ENCODE measurements at regions not wholly inside any gene's neighbourhood (a gene's known extent, or its start where the extent isn't known, plus 50 kb on each side); places are given as distances from the start of the nearest gene placed in this dataset.
A peak's percentile ranks its signal among the peaks of the same experiment; 100 is the strongest.

- DNase-seq = no peak
Observed at GRCh38 chr2:83595926-83596325, 863.2 kb downstream of the SUCLG1 start.

- DNase-seq = no peak
Observed at GRCh38 chr2:83595121-83595690, 863.9 kb downstream of the SUCLG1 start.

DNA sequence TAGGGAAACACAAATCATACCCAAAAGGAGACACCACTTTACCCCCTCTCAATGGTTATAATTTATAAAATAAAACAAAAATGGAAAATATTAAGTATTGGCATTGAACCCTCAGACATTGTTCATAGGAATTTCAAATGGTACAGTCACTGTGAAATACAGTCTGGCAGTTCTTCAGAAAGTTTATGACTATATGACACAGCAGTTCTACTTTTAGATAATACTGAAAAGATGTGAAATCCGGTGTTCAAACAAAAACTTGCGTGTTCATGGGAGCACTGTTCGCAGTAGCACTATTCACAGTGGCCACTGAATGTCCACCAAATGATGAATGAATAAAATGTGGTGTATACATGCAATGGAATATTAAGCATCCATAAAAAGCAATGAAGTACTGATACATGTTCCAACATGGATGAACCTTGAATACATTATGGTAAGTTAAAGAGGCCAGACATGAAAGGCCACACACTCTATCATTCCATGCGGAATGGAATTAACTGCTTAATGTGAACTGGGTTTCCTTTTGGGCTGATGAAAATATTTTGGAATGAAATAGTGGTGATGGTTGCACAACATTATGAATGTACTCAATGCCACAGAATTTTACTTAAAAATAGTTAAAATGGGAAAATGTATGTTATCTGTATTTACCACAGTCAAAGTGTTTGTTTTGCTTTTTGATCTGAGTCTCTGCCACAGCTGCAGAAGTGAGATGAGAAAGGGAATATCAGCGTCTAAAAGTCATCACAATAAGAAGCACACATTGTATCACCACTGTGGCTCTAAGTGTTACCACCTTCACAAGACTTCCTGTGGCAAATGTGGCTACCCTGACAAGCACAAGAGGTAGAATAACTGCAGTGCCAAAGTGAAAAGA lies 864.6 kb downstream of the SUCLG1 start:
- DNase-seq = no peak

- no peak for DNase-seq
Observed at GRCh38 chr2:83587309-83587708, 871.8 kb downstream of the SUCLG1 start.

- no peak for DNase-seq
Observed at GRCh38 chr2:83585250-83585649, 873.8 kb downstream of the SUCLG1 start.

GRCh38 chr2:83584672-83585071 lies 874.4 kb downstream of the SUCLG1 start:
- DNase-seq = no peak

DNA sequence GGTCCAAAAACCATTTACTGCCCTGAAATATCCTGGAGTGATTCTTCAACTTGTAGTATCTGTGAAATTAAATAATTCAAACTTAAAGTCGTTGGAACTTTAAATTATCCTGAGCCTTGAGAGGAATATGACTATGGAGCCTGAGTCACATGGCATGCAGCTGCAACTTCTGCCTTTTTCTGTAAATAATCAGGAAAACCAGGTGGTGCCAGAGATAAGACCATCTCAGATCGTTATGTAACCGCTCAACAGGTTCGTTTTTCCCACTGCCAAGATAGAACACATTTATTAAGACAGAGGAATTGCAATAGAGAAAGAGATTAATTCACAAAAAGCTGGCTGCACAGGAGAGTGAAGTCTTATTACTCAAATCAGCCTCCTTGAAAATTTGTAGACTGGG lies 876.5 kb downstream of the SUCLG1 start:
- DNase-seq = no peak

DNA sequence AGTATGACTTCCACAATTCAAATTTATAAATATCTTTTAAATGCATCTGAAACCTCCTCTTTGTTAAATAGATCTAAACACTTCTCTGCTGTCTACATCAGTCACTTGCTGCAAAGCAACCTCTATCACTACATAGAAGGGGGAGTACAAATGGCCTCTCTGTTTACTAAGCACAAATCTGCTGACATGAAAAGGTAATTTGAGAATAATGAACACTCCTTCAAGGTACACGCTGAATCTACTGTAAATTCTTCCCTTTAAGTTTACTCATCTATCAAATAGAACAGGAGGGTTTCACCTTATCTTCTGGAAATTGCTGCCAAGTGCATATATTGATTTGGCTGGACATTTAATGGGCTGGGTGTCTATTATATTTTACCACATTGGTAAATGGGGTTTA lies 879.6 kb downstream of the SUCLG1 start:
- peak in 1 of 2 experiments; percentile 40 for DNase-seq

- no peak for DNase-seq
Observed at GRCh38 chr2:83578405-83578804, 880.7 kb downstream of the SUCLG1 start.

DNA sequence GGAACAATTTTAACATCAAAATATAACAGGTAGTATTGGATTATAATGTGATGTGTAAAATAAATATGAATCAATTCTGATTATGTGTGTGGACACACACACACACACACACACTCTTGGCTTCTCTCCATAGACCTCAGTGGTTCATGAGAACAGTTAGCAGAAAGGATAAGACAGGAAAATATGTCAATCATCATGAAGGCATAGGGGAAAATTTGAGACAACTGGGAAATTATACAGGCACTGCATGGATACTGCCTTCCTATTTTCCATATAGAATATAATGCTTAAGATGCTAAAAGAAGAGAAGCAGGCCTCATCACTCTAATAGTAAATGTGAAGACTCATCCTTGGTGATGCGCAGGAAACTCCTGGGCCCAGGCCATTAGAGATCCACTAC lies 884.5 kb downstream of the SUCLG1 start:
- no peak for DNase-seq

GRCh38 chr2:83573060-83573459 lies 886.0 kb downstream of the SUCLG1 start:
- no peak for DNase-seq

DNA sequence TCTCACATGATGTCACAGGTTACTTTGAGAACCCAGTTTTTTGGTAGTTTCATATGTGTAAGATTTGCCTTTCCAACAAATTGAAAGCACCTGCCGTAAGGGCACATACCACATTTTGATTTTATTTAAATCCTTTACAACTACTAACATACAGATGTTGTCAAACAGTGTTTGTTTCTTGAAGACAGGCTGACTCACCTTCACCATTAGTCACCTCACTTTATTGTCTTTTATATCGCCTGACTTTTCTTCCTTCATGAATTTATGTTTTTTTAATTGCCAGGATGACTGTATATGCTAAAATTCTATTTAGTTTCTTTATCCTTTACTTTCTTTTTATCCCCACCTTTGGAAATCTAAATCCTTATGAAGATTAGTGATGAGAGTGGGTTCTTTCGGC lies 886.7 kb downstream of the SUCLG1 start:
- DNase-seq = no peak

DNA sequence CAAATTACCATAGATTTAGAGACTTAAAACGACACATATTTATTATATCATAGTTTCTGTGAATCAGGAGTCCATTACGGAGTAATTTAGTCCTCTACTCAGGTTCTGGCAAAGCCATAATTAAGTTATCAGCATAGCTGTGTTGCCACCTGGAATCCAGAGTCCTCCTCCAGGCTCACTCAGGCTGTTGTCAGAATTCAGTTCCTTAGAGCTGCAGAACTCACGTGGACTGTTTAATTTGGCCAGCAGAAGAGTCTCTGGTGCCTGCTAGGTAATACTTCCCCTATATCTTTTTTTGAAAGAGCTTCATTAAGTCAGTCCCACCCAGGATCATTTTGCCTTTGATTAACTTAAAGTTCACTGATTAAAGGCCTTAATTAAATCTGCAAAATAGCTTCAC lies 891.5 kb downstream of the SUCLG1 start:
- DNase-seq = no peak

- no peak for DNase-seq
Observed at GRCh38 chr2:83565626-83566025, 893.5 kb downstream of the SUCLG1 start.

DNA sequence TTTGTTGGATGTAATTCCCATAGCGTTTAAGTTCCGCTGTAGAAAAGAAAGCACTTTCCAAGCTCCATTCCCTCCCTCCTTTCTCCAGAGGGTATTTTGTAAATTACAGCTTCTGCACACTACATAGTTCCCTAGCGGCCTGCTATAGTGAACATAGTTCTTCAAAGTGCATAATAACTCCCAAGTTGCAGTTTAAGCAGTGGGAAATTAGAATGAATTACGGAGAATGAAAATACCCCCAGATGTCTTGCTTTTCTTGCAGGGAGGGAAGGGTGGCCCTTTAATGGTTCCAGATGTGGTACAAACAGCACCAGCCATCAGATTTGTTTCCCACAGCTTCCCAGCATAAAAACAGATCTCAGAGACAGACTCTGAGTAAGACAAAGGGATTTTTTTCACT lies 893.9 kb downstream of the SUCLG1 start:
- no peak for DNase-seq

DNA sequence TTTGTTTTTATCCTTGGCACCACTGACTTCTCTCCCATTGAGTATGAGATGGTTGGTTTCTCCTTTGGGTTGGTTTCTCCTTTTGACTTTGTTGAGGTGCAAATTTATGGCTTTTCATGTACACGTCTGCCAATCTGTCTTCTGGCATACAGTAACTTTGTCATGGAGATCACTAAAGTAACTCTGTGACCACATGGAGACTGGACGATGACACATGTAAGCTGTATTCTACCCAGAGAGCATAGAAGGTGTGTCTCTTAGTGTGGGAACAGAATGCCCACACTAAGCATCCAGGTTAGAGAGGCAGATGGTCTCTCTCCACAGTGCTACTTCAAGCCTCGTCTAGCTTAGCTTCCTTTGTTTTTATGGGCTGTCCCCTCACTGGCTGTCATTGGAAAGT lies 897.5 kb downstream of the SUCLG1 start:
- no peak for DNase-seq

GRCh38 chr2:83536556-83536955 lies 922.5 kb downstream of the SUCLG1 start:
- DNase-seq = no peak

DNA sequence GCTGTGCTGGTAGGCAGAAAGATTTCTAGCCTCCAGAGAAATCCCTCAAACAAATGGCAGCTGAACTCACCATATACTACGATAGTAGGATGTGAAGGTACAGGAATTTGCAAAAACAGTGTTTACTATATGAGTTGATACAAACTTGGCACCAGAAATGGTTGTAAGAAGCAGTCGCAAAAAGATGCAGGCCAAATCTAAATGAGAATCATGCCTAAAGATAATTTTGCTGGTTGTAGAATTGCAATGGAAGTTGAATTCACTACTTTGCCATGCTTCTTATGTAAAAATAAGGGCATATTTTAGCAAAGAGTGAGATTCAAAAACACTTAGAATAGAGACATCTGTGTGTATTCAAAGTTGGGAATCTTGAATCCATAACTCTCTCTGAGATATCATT lies 924.7 kb downstream of the SUCLG1 start:
- DNase-seq = no peak

DNA sequence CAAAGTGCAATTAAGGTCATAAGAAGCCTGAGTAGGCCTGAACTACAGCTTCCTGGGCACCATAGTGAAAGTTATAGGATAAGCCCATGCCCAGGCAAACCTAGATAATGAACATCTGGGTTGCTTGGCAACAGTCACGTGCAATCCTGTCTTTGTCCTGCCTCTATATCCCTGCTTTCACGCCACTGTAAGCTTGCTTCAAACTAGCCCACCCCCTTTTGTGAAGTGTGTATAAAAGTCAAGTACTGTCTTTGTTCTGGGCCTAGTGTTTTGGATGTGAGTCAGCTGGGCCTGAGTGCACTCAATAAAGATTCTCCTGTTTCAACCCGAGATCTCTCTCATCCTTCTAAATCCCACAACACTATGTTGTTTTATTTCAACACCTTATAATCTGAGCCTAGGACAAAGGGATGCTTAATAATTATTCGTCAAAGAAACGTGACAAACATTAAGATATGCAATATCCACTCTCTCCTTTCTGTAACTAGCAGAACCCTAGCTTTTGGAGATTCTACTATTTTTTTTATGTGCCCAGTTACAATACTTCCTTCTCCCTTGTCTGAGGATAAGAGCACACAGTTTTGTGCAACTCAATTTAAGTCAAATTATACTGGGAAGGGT lies 927.8 kb downstream of the SUCLG1 start:
- DNase-seq = peak; percentile 70 to 85

DNA sequence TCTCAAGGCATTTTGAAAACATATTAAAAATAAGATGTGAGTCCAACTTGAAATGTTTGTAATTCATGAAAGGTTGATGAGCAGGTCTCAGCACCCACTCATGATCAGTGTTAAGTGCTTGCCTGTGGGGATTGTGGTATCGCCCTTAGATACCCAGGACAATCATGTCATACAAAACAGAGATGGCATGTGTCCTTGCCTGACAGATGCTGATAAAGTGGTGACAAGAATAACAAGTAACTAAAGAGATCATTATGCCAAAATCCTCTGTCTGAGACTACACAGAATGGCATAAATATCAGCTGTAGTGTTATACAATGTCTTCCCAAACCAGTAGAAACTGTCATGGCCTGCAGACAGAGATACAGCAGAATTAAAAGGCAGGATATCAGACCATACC lies 930.3 kb downstream of the SUCLG1 start:
- peak in 1 of 2 experiments; percentile 21 for DNase-seq

DNA sequence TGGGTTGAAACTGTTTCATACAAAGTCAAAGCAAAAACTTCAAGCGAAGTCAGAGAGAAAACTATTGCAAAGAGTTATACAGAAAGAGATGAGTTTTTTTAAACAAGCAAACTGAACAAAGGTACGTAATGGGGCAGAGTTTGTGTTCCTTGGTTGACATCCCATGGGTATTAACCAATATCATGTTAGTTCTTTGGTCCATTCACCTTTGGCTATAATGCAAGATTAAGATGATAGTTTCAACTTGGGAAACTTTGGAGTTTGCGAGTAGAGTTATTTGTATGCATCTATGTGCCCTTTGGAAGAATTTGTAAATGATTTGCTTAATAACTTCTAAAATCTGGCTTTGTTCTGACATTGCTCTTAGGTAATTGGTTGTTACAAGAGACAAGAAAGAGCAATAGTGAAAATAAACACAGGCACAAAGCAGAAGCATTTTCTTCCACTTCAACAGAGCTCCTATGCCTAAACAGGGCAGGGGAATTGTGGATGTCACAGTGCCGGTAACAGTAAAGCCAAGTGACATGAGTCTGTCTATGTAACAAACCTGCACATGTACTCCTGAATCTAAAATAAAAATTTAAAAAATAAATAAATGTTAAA lies 936.1 kb downstream of the SUCLG1 start:
- DNase-seq = no peak

- DNase-seq = no peak
Observed at GRCh38 chr2:83517727-83518368, 941.2 kb downstream of the SUCLG1 start.

DNA sequence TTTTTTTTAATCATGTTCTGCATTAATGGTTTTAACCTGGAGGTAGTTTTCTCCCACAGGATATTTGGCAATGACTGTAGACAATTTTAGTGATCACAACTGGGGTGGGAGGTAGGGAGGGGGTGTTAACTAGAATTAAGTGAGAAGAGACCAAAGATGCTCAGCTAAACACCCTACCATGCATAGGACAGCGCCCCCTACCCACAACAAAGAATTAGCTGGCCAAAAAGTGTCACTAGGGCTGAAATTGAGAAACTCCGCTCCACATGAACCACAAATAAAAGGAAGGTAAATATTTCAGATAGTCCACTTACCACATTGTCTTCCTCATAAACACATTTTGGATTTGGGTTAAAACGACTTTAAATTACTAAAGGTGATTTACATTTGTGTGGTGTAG lies 942.6 kb downstream of the SUCLG1 start:
- no peak for DNase-seq

Data from NCI-H187 (cell line).